ENCODE measurements at regions not wholly inside any gene's neighbourhood (a gene's known extent, or its start where the extent isn't known, plus 50 kb on each side); places are given as distances from the start of the nearest gene placed in this dataset.

DNA sequence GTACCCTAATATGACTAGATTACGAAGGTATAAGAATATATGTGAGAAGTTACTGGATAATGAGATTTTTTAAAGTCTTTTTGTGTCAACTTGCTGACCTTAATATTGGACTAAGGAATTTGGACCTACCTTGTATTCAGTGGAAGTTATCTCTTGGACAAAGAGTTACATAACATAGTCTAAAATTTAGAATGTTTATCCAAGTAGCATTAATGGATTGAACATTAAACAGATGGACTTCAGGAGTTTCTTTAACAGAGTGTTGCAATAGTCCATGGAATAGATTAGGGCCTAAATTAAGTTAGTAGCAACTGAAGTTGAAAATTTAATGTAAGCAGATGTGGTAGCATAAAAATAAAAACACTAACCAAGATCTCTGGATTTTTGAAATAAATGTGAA, 266.4 kb downstream of the PYDC2 start:
- Histone ChIP-seq H3K4me2 (ENCODE audit: low read length, poor library complexity, severe bottlenecking) (no peak overlapping the region), H3K23ac (ENCODE audit: low read length in 2 of 2) (no peak overlapping the region), H3K4me1 (ENCODE audit: control insufficient read depth, insufficient read depth, low read depth, low read length) (no peaks in the 10 kb centered on the region), H2AK5ac (ENCODE audit: low read length, severe bottlenecking) (no peak overlapping the region), H2BK12ac (ENCODE audit: low read length in 2 of 2) (no peak overlapping the region), H3K27me3 (ENCODE audit: control insufficient read depth in 1 of 2, insufficient read depth in 1 of 2, low read length in 2 of 2) (no peaks in the 10 kb centered on the region), H2BK5ac (ENCODE audit: low read depth, low read length, poor library complexity, severe bottlenecking) (no peak overlapping the region), H3K4ac (ENCODE audit: low read depth in 1 of 2, low read length in 2 of 2) (no peak overlapping the region), H2AFZ (ENCODE audit: low read depth, low read length) (no peak overlapping the region), H3K4me3 (ENCODE audit: insufficient read depth in 1 of 2, low read depth in 1 of 2, low read length in 2 of 2) (no peak overlapping the region), H3K18ac (ENCODE audit: low read depth in 1 of 2, low read length in 2 of 2) (no peak overlapping the region), H3K79me1 (replicated peaks; ENCODE audit: low read length, poor library complexity, severe bottlenecking) (no peaks in the 10 kb centered on the region), H2BK15ac (ENCODE audit: low read depth, poor library complexity, severe bottlenecking) (no peak overlapping the region), H4K8ac (ENCODE audit: low read length) (no peak overlapping the region), H4K91ac (ENCODE audit: low read length) (no peak overlapping the region), H3K14ac (ENCODE audit: low read length in 2 of 2) (no peak overlapping the region), H3K27ac (ENCODE audit: low read length, poor library complexity, severe bottlenecking) (no peak overlapping the region), H3K9me3 (ENCODE audit: control insufficient read depth, low read length) (no peaks in the 10 kb centered on the region), H3K9ac (ENCODE audit: low read length) (no peak overlapping the region), H3K36me3 (ENCODE audit: control insufficient read depth in 1 of 2, insufficient read depth in 2 of 2, low read depth in 1 of 2, low read length in 2 of 2) (no peaks in the 10 kb centered on the region), H2BK120ac (ENCODE audit: low read depth, low read length) (no peak overlapping the region)
- 78% methylated on average over 1 of the region's 1 CpG for WGBS
- DNase-seq, result no peak

DNA sequence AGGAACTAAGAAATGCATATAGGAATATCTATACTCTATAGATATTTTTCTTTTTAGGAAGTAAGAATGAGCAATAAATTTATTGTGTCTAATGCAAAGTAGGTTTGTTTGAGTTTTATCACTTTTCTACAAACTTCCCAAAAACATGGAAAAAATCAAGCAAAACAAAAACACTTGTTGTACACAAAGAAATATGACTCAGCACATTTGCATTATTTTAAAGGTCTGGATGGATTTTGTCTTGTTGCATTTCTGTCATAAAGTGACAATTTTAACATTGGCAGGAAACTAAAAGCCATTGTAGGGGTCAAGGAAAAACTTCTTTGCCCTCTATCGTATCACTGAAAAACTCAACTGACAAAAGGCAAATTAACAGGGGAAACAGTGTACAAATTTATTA, 267.2 kb downstream of the PYDC2 start:
- H3K4me3 ChIP-seq (ENCODE audit: insufficient read depth in 1 of 2, low read depth in 1 of 2, low read length in 2 of 2), result no peak overlapping the region
- 100% methylated on average over 1 of the region's 1 CpG for WGBS

GRCh38 chr3:191737742-191738141, 276.8 kb downstream of the PYDC2 start:
- Histone ChIP-seq H3K9ac (ENCODE audit: low read length) (no peak overlapping the region), H2BK12ac (ENCODE audit: low read length in 2 of 2) (no peak overlapping the region), H2AK5ac (ENCODE audit: low read length, severe bottlenecking) (no peak overlapping the region)

More for the DNA sequence above, 267.2 kb downstream of the PYDC2 start:
- Histone ChIP-seq H2AFZ (ENCODE audit: low read depth, low read length) (no peak overlapping the region), H3K4ac (ENCODE audit: low read depth in 1 of 2, low read length in 2 of 2) (no peak overlapping the region), H4K8ac (ENCODE audit: low read length) (no peak overlapping the region), H3K14ac (ENCODE audit: low read length in 2 of 2) (no peak overlapping the region), H3K9me3 (ENCODE audit: control insufficient read depth, low read length) (no peaks in the 10 kb centered on the region), H2BK120ac (ENCODE audit: low read depth, low read length) (no peak overlapping the region), H3K4me1 (ENCODE audit: control insufficient read depth, insufficient read depth, low read depth, low read length) (no peaks in the 10 kb centered on the region), H3K27ac (ENCODE audit: low read length, poor library complexity, severe bottlenecking) (no peak overlapping the region), H4K91ac (ENCODE audit: low read length) (no peak overlapping the region), H3K27me3 (ENCODE audit: control insufficient read depth in 1 of 2, insufficient read depth in 1 of 2, low read length in 2 of 2) (no peaks in the 10 kb centered on the region), H3K79me1 (replicated peaks; ENCODE audit: low read length, poor library complexity, severe bottlenecking) (no peaks in the 10 kb centered on the region), H3K4me2 (ENCODE audit: low read length, poor library complexity, severe bottlenecking) (no peak overlapping the region), H3K23ac (ENCODE audit: low read length in 2 of 2) (no peak overlapping the region), H3K9ac (ENCODE audit: low read length) (no peak overlapping the region), H3K18ac (ENCODE audit: low read depth in 1 of 2, low read length in 2 of 2) (no peak overlapping the region), H2BK5ac (ENCODE audit: low read depth, low read length, poor library complexity, severe bottlenecking) (no peak overlapping the region), H3K36me3 (ENCODE audit: control insufficient read depth in 1 of 2, insufficient read depth in 2 of 2, low read depth in 1 of 2, low read length in 2 of 2) (no peaks in the 10 kb centered on the region), H2AK5ac (ENCODE audit: low read length, severe bottlenecking) (no peak overlapping the region), H2BK15ac (ENCODE audit: low read depth, poor library complexity, severe bottlenecking) (no peak overlapping the region), H2BK12ac (ENCODE audit: low read length in 2 of 2) (no peak overlapping the region)
- DNase-seq, result no peak

DNA sequence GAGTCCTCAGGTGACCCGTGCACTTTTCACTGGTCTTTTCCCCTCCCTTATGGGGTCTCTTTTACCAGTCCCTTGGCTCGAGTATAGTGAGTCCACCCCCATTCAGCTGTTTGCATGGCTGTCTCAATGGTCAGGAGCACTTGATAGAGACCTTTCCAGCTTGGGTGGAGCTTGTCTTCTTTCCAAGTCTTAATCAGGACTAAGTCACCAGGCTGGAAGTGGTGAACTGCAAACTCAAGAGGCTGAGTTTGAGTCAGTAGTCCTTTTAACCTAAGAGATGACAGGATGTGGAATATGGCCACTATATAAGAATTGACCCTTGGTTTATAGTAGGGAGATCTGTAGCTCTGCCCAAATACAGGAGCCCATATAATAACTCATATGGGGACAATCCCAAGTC, 279.7 kb downstream of the PYDC2 start:
- H2BK5ac ChIP-seq (ENCODE audit: low read depth, low read length, poor library complexity, severe bottlenecking), result no peak overlapping the region
- no peak for DNase-seq
- H3K4me1 ChIP-seq (ENCODE audit: control insufficient read depth, insufficient read depth, low read depth, low read length), result no peaks in the 10 kb centered on the region
- no peak overlapping the region for H2AK5ac ChIP-seq (ENCODE audit: low read length, severe bottlenecking)
- H2AFZ ChIP-seq (ENCODE audit: low read depth, low read length), result no peak overlapping the region
- H2BK15ac ChIP-seq (ENCODE audit: low read depth, poor library complexity, severe bottlenecking), result no peak overlapping the region
- H3K36me3 ChIP-seq (ENCODE audit: control insufficient read depth in 1 of 2, insufficient read depth in 2 of 2, low read depth in 1 of 2, low read length in 2 of 2), result no peaks in the 10 kb centered on the region
- no peak overlapping the region for H3K23ac ChIP-seq (ENCODE audit: low read length in 2 of 2)
- H3K14ac ChIP-seq (ENCODE audit: low read length in 2 of 2), result no peak overlapping the region
- no peak overlapping the region for H4K91ac ChIP-seq (ENCODE audit: low read length)
- no peak overlapping the region for H3K4me3 ChIP-seq (ENCODE audit: insufficient read depth in 1 of 2, low read depth in 1 of 2, low read length in 2 of 2)
- no peak overlapping the region for H2BK120ac ChIP-seq (ENCODE audit: low read depth, low read length)
- no peak overlapping the region for H3K27ac ChIP-seq (ENCODE audit: low read length, poor library complexity, severe bottlenecking)
- H3K9ac ChIP-seq (ENCODE audit: low read length), result no peak overlapping the region
- 59% methylated on average over 2 of the region's 2 CpGs for WGBS
- no peak overlapping the region for H3K4ac ChIP-seq (ENCODE audit: low read depth in 1 of 2, low read length in 2 of 2)
- peaks cover 13% of the 10 kb centered on the region for H3K9me3 ChIP-seq (ENCODE audit: control insufficient read depth, low read length)
- no peak overlapping the region for H3K4me2 ChIP-seq (ENCODE audit: low read length, poor library complexity, severe bottlenecking)
- no peaks in the 10 kb centered on the region for H3K79me1 ChIP-seq (replicated peaks; ENCODE audit: low read length, poor library complexity, severe bottlenecking)
- H4K8ac ChIP-seq (ENCODE audit: low read length), result no peak overlapping the region
- H2BK12ac ChIP-seq (ENCODE audit: low read length in 2 of 2), result no peak overlapping the region
- no peaks in the 10 kb centered on the region for H3K27me3 ChIP-seq (ENCODE audit: control insufficient read depth in 1 of 2, insufficient read depth in 1 of 2, low read length in 2 of 2)
- H3K18ac ChIP-seq (ENCODE audit: low read depth in 1 of 2, low read length in 2 of 2), result no peak overlapping the region

More at GRCh38 chr3:191737742-191738141, 276.8 kb downstream of the PYDC2 start:
- Histone ChIP-seq H3K4ac (ENCODE audit: low read depth in 1 of 2, low read length in 2 of 2) (no peak overlapping the region), H3K79me1 (replicated peaks; ENCODE audit: low read length, poor library complexity, severe bottlenecking) (no peaks in the 10 kb centered on the region), H3K14ac (ENCODE audit: low read length in 2 of 2) (no peak overlapping the region), H4K8ac (ENCODE audit: low read length) (no peak overlapping the region), H3K4me1 (ENCODE audit: control insufficient read depth, insufficient read depth, low read depth, low read length) (no peaks in the 10 kb centered on the region), H3K23ac (ENCODE audit: low read length in 2 of 2) (no peak overlapping the region), H3K18ac (ENCODE audit: low read depth in 1 of 2, low read length in 2 of 2) (no peak overlapping the region), H3K4me3 (ENCODE audit: insufficient read depth in 1 of 2, low read depth in 1 of 2, low read length in 2 of 2) (no peak overlapping the region), H3K27me3 (ENCODE audit: control insufficient read depth in 1 of 2, insufficient read depth in 1 of 2, low read length in 2 of 2) (no peaks in the 10 kb centered on the region), H3K9me3 (ENCODE audit: control insufficient read depth, low read length) (peaks cover 4% of the 10 kb centered on the region), H2BK15ac (ENCODE audit: low read depth, poor library complexity, severe bottlenecking) (no peak overlapping the region), H4K91ac (ENCODE audit: low read length) (no peak overlapping the region), H2BK120ac (ENCODE audit: low read depth, low read length) (no peak overlapping the region), H3K4me2 (ENCODE audit: low read length, poor library complexity, severe bottlenecking) (no peak overlapping the region), H3K36me3 (ENCODE audit: control insufficient read depth in 1 of 2, insufficient read depth in 2 of 2, low read depth in 1 of 2, low read length in 2 of 2) (no peaks in the 10 kb centered on the region), H2BK5ac (ENCODE audit: low read depth, low read length, poor library complexity, severe bottlenecking) (no peak overlapping the region), H2AFZ (ENCODE audit: low read depth, low read length) (no peak overlapping the region), H3K27ac (ENCODE audit: low read length, poor library complexity, severe bottlenecking) (no peak overlapping the region)
- 67% methylated on average over 1 of the region's 1 CpG for WGBS
- DNase-seq, result no peak

Data from mesenchymal stem cell (in vitro differentiated cells and primary cell).